ENCODE measurements at regions not wholly inside any gene's neighbourhood (a gene's known extent, or its start where the extent isn't known, plus 50 kb on each side); places are given as distances from the start of the nearest gene placed in this dataset.
A peak's percentile ranks its signal among the peaks of the same experiment; 100 is the strongest.

DNA sequence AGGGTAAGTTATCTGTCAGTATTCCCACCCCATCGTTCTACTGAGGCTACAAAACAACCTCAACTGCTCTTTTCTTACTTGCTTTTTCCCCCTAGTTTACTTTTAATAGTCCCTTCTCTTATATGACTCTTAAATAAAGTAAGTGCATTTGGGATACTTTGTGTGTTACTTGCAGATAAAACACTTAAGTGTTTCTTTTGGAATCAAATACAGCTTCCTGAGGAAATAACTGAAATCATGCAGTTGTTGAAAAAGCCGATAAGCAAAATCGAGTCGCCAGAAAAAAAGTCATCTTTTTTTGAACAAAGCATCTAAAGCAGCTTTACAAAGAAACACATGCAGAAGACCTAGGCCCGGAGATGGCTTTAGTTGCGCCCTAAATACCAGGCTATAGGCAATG, 53.5 kb upstream of the EPB41L4A start:
- TF ChIP-seq, protein P1, sequence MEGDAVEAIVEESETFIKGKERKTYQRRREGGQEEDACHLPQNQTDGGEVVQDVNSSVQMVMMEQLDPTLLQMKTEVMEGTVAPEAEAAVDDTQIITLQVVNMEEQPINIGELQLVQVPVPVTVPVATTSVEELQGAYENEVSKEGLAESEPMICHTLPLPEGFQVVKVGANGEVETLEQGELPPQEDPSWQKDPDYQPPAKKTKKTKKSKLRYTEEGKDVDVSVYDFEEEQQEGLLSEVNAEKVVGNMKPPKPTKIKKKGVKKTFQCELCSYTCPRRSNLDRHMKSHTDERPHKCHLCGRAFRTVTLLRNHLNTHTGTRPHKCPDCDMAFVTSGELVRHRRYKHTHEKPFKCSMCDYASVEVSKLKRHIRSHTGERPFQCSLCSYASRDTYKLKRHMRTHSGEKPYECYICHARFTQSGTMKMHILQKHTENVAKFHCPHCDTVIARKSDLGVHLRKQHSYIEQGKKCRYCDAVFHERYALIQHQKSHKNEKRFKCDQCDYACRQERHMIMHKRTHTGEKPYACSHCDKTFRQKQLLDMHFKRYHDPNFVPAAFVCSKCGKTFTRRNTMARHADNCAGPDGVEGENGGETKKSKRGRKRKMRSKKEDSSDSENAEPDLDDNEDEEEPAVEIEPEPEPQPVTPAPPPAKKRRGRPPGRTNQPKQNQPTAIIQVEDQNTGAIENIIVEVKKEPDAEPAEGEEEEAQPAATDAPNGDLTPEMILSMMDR (IDR thresholded peaks at IDR 0.05; ENCODE audit: low read depth, low read length): no peak
- in situ Hi-C loops (cut with HindIII; ENCODE audit: low sequenced_read_pairs): no loop called here
- DNase-seq (ENCODE audit: low read depth, low spot score): no peak
- no peak overlapping the region for H3K4me3 ChIP-seq (ENCODE audit: low read depth, low read length)

DNA sequence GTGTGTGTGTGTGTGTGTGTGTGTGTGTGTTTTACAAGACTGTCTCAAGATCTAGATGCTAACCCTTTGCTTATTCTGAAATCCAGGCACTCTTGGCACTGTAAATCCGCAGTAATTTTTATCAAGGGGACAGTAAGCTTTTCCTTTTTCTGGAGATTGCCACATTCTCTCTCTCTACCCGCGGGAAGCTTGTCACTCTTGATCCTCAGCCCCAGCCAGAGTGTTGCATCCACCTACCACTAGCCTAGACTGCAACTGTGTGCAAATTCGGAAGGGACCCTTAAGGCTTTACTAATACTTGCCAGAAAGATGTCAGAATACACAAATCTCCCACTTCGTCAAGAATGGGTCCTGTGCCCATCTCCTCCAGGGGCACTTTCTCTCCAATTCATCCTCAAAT, 54.9 kb upstream of the EPB41L4A start:
- TF ChIP-seq, protein P1 (IDR thresholded peaks at IDR 0.05; ENCODE audit: low read depth, low read length): no peak
- no peak overlapping the region for H3K4me3 ChIP-seq (ENCODE audit: low read depth, low read length)
- in situ Hi-C loops (cut with HindIII; ENCODE audit: low sequenced_read_pairs): no loop called here
- DNase-seq (ENCODE audit: low read depth, low spot score): no peak

DNA sequence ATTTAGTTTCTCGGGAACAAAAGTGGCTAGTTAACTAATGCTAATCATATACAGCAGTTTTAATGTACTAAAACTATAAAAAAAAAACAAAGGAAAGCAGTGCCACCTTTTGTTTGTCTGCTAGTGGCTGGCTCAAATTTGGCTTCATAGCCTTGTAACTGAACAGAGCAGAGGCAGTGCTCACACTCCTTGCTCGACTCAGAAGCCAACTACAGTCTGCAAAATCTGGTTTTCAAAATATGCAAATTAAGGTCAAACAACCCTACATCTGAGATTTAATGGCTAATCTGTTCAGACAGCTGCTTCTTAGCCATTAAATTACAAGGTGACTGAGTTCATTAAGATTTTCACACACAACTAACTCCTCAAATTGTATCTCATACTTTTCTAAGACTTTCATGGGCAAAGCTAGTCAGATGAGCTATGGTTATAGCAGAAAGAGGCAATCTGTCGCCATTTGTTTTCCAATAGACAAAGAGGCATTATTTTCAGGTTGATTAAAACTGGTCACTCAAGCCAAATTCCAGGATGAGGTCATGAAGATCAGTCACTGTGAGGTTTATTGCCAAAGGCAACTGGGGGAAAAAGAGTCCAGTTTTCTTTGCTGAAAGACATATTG, 56.8 kb upstream of the EPB41L4A start:
- H3K4me3 ChIP-seq (ENCODE audit: low read depth, low read length): no peak overlapping the region
- in situ Hi-C loops (cut with HindIII; ENCODE audit: low sequenced_read_pairs): no loop called here
- peak; percentile 5 for DNase-seq (ENCODE audit: low read depth, low spot score)
- TF ChIP-seq, protein P1 (IDR thresholded peaks at IDR 0.05; ENCODE audit: low read depth, low read length): no peak

DNA sequence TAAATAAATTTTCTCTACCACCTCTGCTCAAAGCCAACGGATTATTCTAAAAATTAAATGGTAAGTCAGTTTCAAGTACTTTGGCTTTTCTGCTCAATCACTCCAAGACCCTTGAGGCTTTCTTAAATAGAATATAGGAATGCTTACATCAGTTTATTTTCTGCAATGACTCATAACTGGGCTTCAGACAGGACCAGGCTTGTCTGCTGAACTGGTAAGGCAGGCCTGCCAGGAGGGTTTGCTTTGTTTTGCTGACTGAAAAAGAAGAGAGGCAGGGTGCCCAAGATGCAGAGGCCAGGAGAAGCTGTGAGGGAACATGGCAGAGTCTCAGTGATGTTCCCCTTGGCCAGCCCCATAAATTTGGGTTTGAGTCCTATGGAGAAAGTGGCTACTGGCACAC, 60.3 kb upstream of the EPB41L4A start:
- in situ Hi-C loops (cut with HindIII; ENCODE audit: low sequenced_read_pairs): no loop called here
- no peak overlapping the region for H3K4me3 ChIP-seq (ENCODE audit: low read depth, low read length)
- DNase-seq (ENCODE audit: low read depth, low spot score): peak; percentile 45
- TF ChIP-seq, protein P1 (IDR thresholded peaks at IDR 0.05; ENCODE audit: low read depth, low read length): no peak

DNA sequence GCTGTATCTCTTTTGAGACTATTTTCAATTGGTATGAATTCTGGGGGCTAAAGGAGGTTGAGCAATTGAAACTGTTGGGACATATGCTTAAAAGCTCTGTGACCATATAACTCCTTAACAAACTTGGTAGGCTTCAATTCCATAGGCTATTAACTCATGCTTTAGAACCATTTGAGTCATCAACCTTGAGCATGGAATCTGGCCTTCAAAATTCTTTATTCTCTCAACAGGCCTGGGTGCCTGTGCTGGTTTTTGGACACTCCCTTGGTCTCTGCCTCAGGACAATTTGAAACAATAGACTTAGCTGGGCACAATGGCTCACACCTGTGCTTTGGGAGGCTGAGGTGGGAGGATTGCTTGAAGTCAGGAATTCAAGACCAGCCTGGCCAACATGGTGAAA, 61.4 kb upstream of the EPB41L4A start:
- no peak for DNase-seq (ENCODE audit: low read depth, low spot score)
- TF ChIP-seq, protein P1 (IDR thresholded peaks at IDR 0.05; ENCODE audit: low read depth, low read length): no peak
- in situ Hi-C loops (cut with HindIII; ENCODE audit: low sequenced_read_pairs): no loop called here
- no peak overlapping the region for H3K4me3 ChIP-seq (ENCODE audit: low read depth, low read length)

DNA sequence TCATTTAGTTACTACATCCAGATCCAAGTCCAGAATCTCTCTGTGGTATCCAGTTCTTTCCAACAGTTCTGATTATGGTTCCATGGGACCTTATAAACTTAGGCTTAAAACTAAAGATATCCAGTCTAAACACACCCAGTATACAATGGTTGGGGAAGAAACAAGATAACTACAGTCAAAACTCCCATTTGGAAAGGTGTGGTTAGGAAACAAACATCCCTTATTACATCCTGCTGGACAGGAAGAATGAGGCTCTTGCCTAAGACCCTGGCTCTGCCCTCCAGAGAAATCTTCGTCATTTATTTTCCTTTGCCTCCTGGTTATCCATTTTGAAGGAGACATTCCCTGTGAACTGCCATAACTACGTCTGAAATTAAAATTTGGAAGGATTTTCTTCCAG, 64.6 kb upstream of the EPB41L4A start:
- H3K4me3 ChIP-seq (ENCODE audit: low read depth, low read length): no peak overlapping the region
- TF ChIP-seq, protein P1 (IDR thresholded peaks at IDR 0.05; ENCODE audit: low read depth, low read length): no peak
- no peak for DNase-seq (ENCODE audit: low read depth, low spot score)
- in situ Hi-C loops (cut with HindIII; ENCODE audit: low sequenced_read_pairs): no loop called here
